Endothelial cell of umbilical vein (primary cell): ENCODE measurements at regions not wholly inside any gene's neighbourhood (a gene's known extent, or its start where the extent isn't known, plus 50 kb on each side); places are given as distances from the start of the nearest gene placed in this dataset.

Experiments
- BruUV-seq: library from RNA; stranded (reverse); fragments of 400-500 nt; replicated peaks from 2 replicates; lab custom pipeline; 2021; lab: Mats Ljungman, UMichigan
- CTCF ChIA-PET: fragments of 300-600, 350-600 bp; sonication (Branson Sonifier 250); formaldehyde crosslinking; loops from one replicate; lab custom pipeline; 2021; ENCODE audit warnings: antibody characterized with exemption, inconsistent platforms; lab: Charles Lee
- POLR2A ChIA-PET: fragments of 300-600, 350-600 bp; sonication (Branson Sonifier 250); formaldehyde crosslinking; loops from one replicate; lab custom pipeline; 2021; ENCODE audit warnings: antibody characterized with exemption, inconsistent platforms; lab: Charles Lee
- DNase-seq: peaks from one replicate; pipeline ENCODE4 v3.0.0-alpha.2; 2011; ENCODE audit warnings: low read depth, low spot score
- FAIRE-seq: peaks from 2 replicates; lab custom pipeline; 2011; peaks lifted over from hg19 to GRCh38; lab: Jason Lieb, UNC
- H2AFZ ChIP-seq: 2 replicates; pipeline ENCODE4 v1.6.0; 2012; ENCODE audit warnings: low read depth, low read length, control low read depth, inconsistent platforms
- H3K27ac ChIP-seq: 2 replicates; pipeline ENCODE4 v1.5.1; 2011; ENCODE audit warnings: low read depth, mild to moderate bottlenecking, control low read depth, low read length, moderate library complexity; ENCODE audit not compliant: insufficient read depth
- H3K27me3 ChIP-seq, 2 experiments: 2 replicates each; pipeline versions ENCODE4 v1.6.0 to v1.6.1; 2011; ENCODE audit warnings: low read length in 2 of 2, mixed read lengths in 1 of 2; ENCODE audit not compliant: control insufficient read depth in 2 of 2, insufficient read depth in 2 of 2
- H3K36me3 ChIP-seq, 2 experiments: 2 replicates in 1 of 2; 3 replicates in 1 of 2; pipeline ENCODE4 v1.5.1; 2011; ENCODE audit warnings: low read length in 2 of 2, mild to moderate bottlenecking in 1 of 2, moderate library complexity in 1 of 2; ENCODE audit not compliant: control insufficient read depth in 2 of 2, insufficient read depth in 2 of 2; ENCODE audit errors: extremely low read depth in 1 of 2
- H3K4me1 ChIP-seq: 3 replicates; pipeline ENCODE4 v1.5.1; 2011; ENCODE audit warnings: mild to moderate bottlenecking, low read length; ENCODE audit not compliant: control insufficient read depth, insufficient read depth; ENCODE audit errors: extremely low read depth
- H3K4me2 ChIP-seq: 2 replicates; pipeline ENCODE4 v1.6.1; 2011; ENCODE audit warnings: low read length, control low read depth, mixed read lengths; ENCODE audit not compliant: insufficient read depth
- H3K4me3 ChIP-seq, 3 experiments: fragments of 200-600 bp in 1 of 3; sonication (generic), shearing (Covaris generic) in 1 of 3; replicated peaks in 1 of 3; 2 replicates each; pipeline ENCODE4 v1.5.1; 2011 to 2016; ENCODE audit warnings: control low read depth in 3 of 3, low read length in 3 of 3, mild to moderate bottlenecking in 2 of 3, inconsistent platforms in 1 of 3, low read depth in 1 of 3, moderate library complexity in 1 of 3; ENCODE audit not compliant: insufficient read depth in 1 of 3
- H3K79me2 ChIP-seq: 2 replicates; pipeline ENCODE4 v1.6.0; 2012; ENCODE audit warnings: low read length, inconsistent platforms; ENCODE audit not compliant: control insufficient read depth, insufficient read depth
- H3K9ac ChIP-seq: replicated peaks from 2 replicates; pipeline ENCODE3; 2011; ENCODE audit warnings: low read length, control low read depth; ENCODE audit not compliant: insufficient read depth; ENCODE audit errors: extremely low read depth
- H3K9me1 ChIP-seq: replicated peaks from 3 replicates; pipeline ENCODE4 v1.6.0; 2011; ENCODE audit warnings: mild to moderate bottlenecking, low read length; ENCODE audit not compliant: control insufficient read depth, insufficient read depth; ENCODE audit errors: extremely low read depth
- H3K9me3 ChIP-seq: replicated peaks from 2 replicates; pipeline ENCODE4 v1.5.1; 2012; ENCODE audit warnings: low read length, inconsistent platforms; ENCODE audit not compliant: control insufficient read depth, insufficient read depth
- H4K20me1 ChIP-seq: replicated peaks from 2 replicates; pipeline ENCODE3; 2011; ENCODE audit warnings: mild to moderate bottlenecking, low read length; ENCODE audit not compliant: control insufficient read depth, insufficient read depth; ENCODE audit errors: extremely low read depth
- CTCF ChIP-seq, 2 donors: IDR thresholded peaks; 1 replicate in 1 of 2; 2 replicates in 1 of 2; pipeline ENCODE4 v1.5.1; 2011; ENCODE audit warnings: low read length in 2 of 2, mild to moderate bottlenecking in 2 of 2, moderate library complexity in 2 of 2, control low read depth in 1 of 2, inconsistent platforms in 1 of 2, low read depth in 1 of 2; ENCODE audit not compliant: insufficient read depth in 1 of 2; ENCODE audit errors: extremely low read depth in 1 of 2
- EZH2 ChIP-seq: IDR thresholded peaks from 2 replicates; pipeline ENCODE4 v1.6.1; 2012; ENCODE audit warnings: borderline replicate concordance, low read depth, mild to moderate bottlenecking, moderate library complexity, low read length, inconsistent platforms; ENCODE audit not compliant: severe bottlenecking
- FOS ChIP-seq: IDR thresholded peaks from 2 replicates; pipeline ENCODE4 v1.6.1; 2011; ENCODE audit warnings: mild to moderate bottlenecking, low read length, moderate library complexity, borderline replicate concordance; ENCODE audit not compliant: insufficient read depth
- GATA2 ChIP-seq: IDR thresholded peaks from 2 replicates; pipeline ENCODE4 v1.7.0; 2011; ENCODE audit warnings: low read depth, mild to moderate bottlenecking, moderate library complexity, mixed read lengths, low read length; ENCODE audit not compliant: insufficient read length, insufficient read depth
- JUN ChIP-seq: IDR thresholded peaks from 2 replicates; pipeline ENCODE4 v1.6.1; 2011; ENCODE audit warnings: borderline replicate concordance, low read depth; ENCODE audit not compliant: insufficient read length, insufficient read depth
- MAX ChIP-seq: IDR thresholded peaks from 2 replicates; pipeline ENCODE4 v1.6.1; 2011; ENCODE audit not compliant: insufficient read depth, insufficient read length
- MYC ChIP-seq: IDR thresholded peaks from one replicate; pipeline ENCODE4 v1.6.1; 2011; ENCODE audit warnings: mild to moderate bottlenecking, low read depth, low read length
- POLR2A ChIP-seq: IDR thresholded peaks from 2 replicates; pipeline ENCODE4 v1.6.1; 2012; ENCODE audit warnings: low read depth, mild to moderate bottlenecking, control low read depth, low read length
- POLR2AphosphoS5 ChIP-seq: IDR thresholded peaks from 2 replicates; pipeline ENCODE4 v1.6.1; 2012; ENCODE audit warnings: low read depth, mild to moderate bottlenecking, control low read depth, low read length, moderate library complexity; ENCODE audit not compliant: insufficient read depth
- dilution Hi-C: fragments of 300-500 bp; cut with MboI; formaldehyde crosslinking; loops from one replicate; pipeline ENCODE4 v1.15.0; 2019; ENCODE audit warnings: low sequenced_read_pairs; ENCODE audit not compliant: extremely low pct_ligation_motif_present
- intact Hi-C: fragments of 100-400 bp; cut with micrococcal nuclease; formaldehyde crosslinking; loops from one replicate; pipeline ENCODE4 v1.10.0; 2022

DNA sequence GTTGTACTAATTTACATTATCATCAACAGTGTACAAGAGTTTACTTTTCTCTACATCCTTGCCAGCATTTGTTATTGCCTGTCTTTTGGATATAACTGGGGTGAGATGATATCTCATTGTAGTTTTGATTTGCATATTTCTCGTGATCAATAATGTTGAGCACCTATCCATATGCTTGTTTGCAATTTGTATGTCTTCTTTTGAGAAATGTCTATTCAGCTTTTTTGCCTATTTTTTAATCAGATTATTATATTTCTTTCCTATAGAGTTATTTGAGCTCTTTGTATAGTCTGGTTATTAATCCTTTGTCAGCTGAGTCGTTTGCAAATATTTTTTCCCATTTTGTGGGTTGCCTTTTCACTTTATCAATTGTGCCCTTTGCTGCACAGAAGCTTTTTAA is 540.8 kb upstream of the SGO1 start:
- Histone ChIP-seq H3K27ac (no peak overlapping the region), H3K4me3 (no peak overlapping the region), H3K9me1 (no peaks in the 10 kb centered on the region), H4K20me1 (no peaks in the 10 kb centered on the region), H2AFZ (no peak overlapping the region), H3K4me2 (no peak overlapping the region), H3K79me2 (no peaks in the 10 kb centered on the region), H3K4me1 (no peaks in the 10 kb centered on the region), H3K9me3 (no peaks in the 10 kb centered on the region), H3K36me3 (no peaks in the 10 kb centered on the region), H3K27me3 (no peaks in the 10 kb centered on the region), H3K9ac (no peak overlapping the region)
- ChIA-PET CTCF (no interaction called here), POLR2A (no interaction called here)
- TF ChIP-seq POLR2A (no peak), JUN (no peak), GATA2 (no peak), POLR2AphosphoS5 (no peak), FOS (no peak), MYC (no peak), MAX (no peak), EZH2 (no peak), CTCF (IDR thresholded peaks at IDR 0.05; ENCODE audit: extremely low read depth in 1 of 2, insufficient read depth in 1 of 2, low read depth in 1 of 2, low read length in 2 of 2) (no peak)
- DNase-seq: no peak
- no TSS peak for BruUV-seq
- dilution Hi-C loops (no loop called here), intact Hi-C loops (no loop called here)
- FAIRE-seq: no peak
